Tibial nerve (tissue), 4 donors: ENCODE measurements at regions not wholly inside any gene's neighbourhood (a gene's known extent, or its start where the extent isn't known, plus 50 kb on each side); places are given as distances from the start of the nearest gene placed in this dataset.

Experiments
- CTCF ChIP-seq, 5 experiments: fragments of 200-600 bp in 3 of 5; fragments of 450-650 bp in 2 of 5; sonication (generic) in 3 of 5; IDR thresholded peaks; one replicate each; pipeline ENCODE4 v1.5.1; 2016 to 2019; ENCODE audit warnings: antibody characterized with exemption in 5 of 5, mild to moderate bottlenecking in 3 of 5, moderate library complexity in 2 of 5
- EP300 ChIP-seq, 2 donors: sonication (generic); formaldehyde crosslinking; IDR thresholded peaks; one replicate each; pipeline ENCODE4 v1.6.1; 2017; ENCODE audit warnings: antibody characterized with exemption in 2 of 2, mild to moderate bottlenecking in 1 of 2
- POLR2A ChIP-seq, 2 donors: fragments of 450-650 bp; IDR thresholded peaks; one replicate each; pipeline ENCODE4 v1.6.1; 2017; ENCODE audit warnings: antibody characterized with exemption in 2 of 2, mild to moderate bottlenecking in 2 of 2, moderate library complexity in 2 of 2

- TF ChIP-seq CTCF (IDR thresholded peaks at IDR 0.05) = no peak
- no peak for TF ChIP-seq POLR2A (IDR thresholded peaks at IDR 0.05)
- peak in 1 of 2 donors; percentile 53 for TF ChIP-seq EP300 (IDR thresholded peaks at IDR 0.05)
Measured at GRCh38 chr14:38357557-38357956, 101.7 kb upstream of the CLEC14A start.
